GM13976 (cell line): ENCODE measurements at regions not wholly inside any gene's neighbourhood (a gene's known extent, or its start where the extent isn't known, plus 50 kb on each side); places are given as distances from the start of the nearest gene placed in this dataset.

Experiments used
- DNase-seq: peaks from one replicate; pipeline ENCODE4 v3.0.0; 2012; ENCODE audit warnings: low spot score
- CTCF ChIP-seq: IDR thresholded peaks from 2 replicates; pipeline ENCODE4 v1.5.1; 2012; ENCODE audit warnings: borderline replicate concordance, mild to moderate bottlenecking; ENCODE audit not compliant: insufficient read depth; ENCODE audit errors: extremely low read depth, missing control alignments, control extremely low read depth
- in situ Hi-C: fragments of 300-500 bp; cut with MboI; formaldehyde crosslinking; loops from one replicate; pipeline ENCODE4 v1.12.0; 2022; ENCODE audit warnings: low sequenced_read_pairs, mixed read lengths, inconsistent platforms; ENCODE audit not compliant: unreplicated experiment

- in situ Hi-C loops = no loop called here
- no peak for TF ChIP-seq CTCF
- DNase-seq = no peak
Measured at GRCh38 chr1:18569251-18569650, 61.4 kb upstream of the PAX7 start.

- TF ChIP-seq CTCF = no peak
- DNase-seq = no peak
- in situ Hi-C loops = no loop called here
Measured at GRCh38 chr1:18569811-18570545, 60.7 kb upstream of the PAX7 start.

GRCh38 chr1:18571275-18571674 lies 59.4 kb upstream of the PAX7 start:
- no peak for DNase-seq
- no peak for TF ChIP-seq CTCF
- in situ Hi-C loops = no loop called here

GRCh38 chr1:18572022-18572880 lies 58.4 kb upstream of the PAX7 start:
- TF ChIP-seq CTCF = no peak
- no peak for DNase-seq
- in situ Hi-C loops = no loop called here

GRCh38 chr1:18573170-18573569 lies 57.5 kb upstream of the PAX7 start:
- in situ Hi-C loops = no loop called here
- no peak for TF ChIP-seq CTCF
- DNase-seq = no peak

GRCh38 chr1:18574754-18575153 lies 55.9 kb upstream of the PAX7 start:
- no peak for DNase-seq
- in situ Hi-C loops = no loop called here
- TF ChIP-seq CTCF = no peak

GRCh38 chr1:18575620-18576019 lies 55.0 kb upstream of the PAX7 start:
- peak; percentile 58 for TF ChIP-seq CTCF
- peak; percentile 80 for DNase-seq
- in situ Hi-C loops = no loop called here
